Hepatocyte (in vitro differentiated cells): ENCODE measurements at regions not wholly inside any gene's neighbourhood (a gene's known extent, or its start where the extent isn't known, plus 50 kb on each side); places are given as distances from the start of the nearest gene placed in this dataset.

ENCODE experiments used
- DNase-seq: peaks from one replicate; pipeline ENCODE4 v3.0.0-alpha.2; 2016; ENCODE audit warnings: low spot score
- H2AFZ ChIP-seq: fragments of 200-600 bp; sonication (generic); 2 replicates; pipeline ENCODE4 v1.6.0; 2016; ENCODE audit warnings: antibody characterized with exemption, mild to moderate bottlenecking
- H3K27ac ChIP-seq: fragments of 200-600 bp; sonication (generic); 2 replicates; pipeline ENCODE4 v1.5.1; 2016; ENCODE audit warnings: mild to moderate bottlenecking
- H3K27me3 ChIP-seq: fragments of 200-600 bp; sonication (generic); 2 replicates; pipeline ENCODE4 v1.6.1; 2016
- H3K36me3 ChIP-seq: fragments of 200-600 bp; sonication (generic); replicated peaks from 2 replicates; pipeline ENCODE4 v1.5.1; 2016; ENCODE audit warnings: low read depth; ENCODE audit not compliant: insufficient read depth
- H3K4me1 ChIP-seq: fragments of 200-600 bp; sonication (generic); 2 replicates; pipeline ENCODE4 v1.5.1; 2016; ENCODE audit warnings: mild to moderate bottlenecking, moderate library complexity; ENCODE audit not compliant: insufficient read depth
- H3K4me2 ChIP-seq: fragments of 200-600 bp; sonication (generic); 2 replicates; pipeline ENCODE4 v1.6.0; 2016
- H3K4me3 ChIP-seq: fragments of 200-600 bp; sonication (generic); 2 replicates; pipeline ENCODE4 v1.5.1; 2016; ENCODE audit warnings: mild to moderate bottlenecking
- H3K79me2 ChIP-seq: fragments of 200-600 bp; sonication (generic); 2 replicates; pipeline ENCODE4 v1.6.0; 2017; ENCODE audit warnings: mild to moderate bottlenecking
- H3K9me2 ChIP-seq: fragments of 200-600 bp; sonication (generic); replicated peaks from 2 replicates; pipeline ENCODE4 v1.6.0; 2017; ENCODE audit warnings: mild to moderate bottlenecking; ENCODE audit not compliant: insufficient read depth
- H3K9me3 ChIP-seq: fragments of 200-600 bp; sonication (generic); 2 replicates; pipeline ENCODE4 v1.5.1; 2016; ENCODE audit warnings: low read depth, mild to moderate bottlenecking
- H4K20me1 ChIP-seq: fragments of 200-600 bp; sonication (generic); 2 replicates; pipeline ENCODE4 v1.6.0; 2016; ENCODE audit warnings: mild to moderate bottlenecking; ENCODE audit not compliant: insufficient read depth, poor library complexity, severe bottlenecking
- EZH2 ChIP-seq: fragments of 200-600 bp; sonication (generic); IDR thresholded peaks from 2 replicates; pipeline ENCODE4 v1.6.1; 2016; ENCODE audit warnings: antibody characterized with exemption, mild to moderate bottlenecking, borderline replicate concordance
- EZH2phosphoT487 ChIP-seq: fragments of 200-600 bp; sonication (generic); IDR thresholded peaks from one replicate; pipeline ENCODE4 v1.6.1; 2018; ENCODE audit warnings: antibody characterized with exemption, mild to moderate bottlenecking, low read depth, moderate library complexity; ENCODE audit not compliant: unreplicated experiment, severe bottlenecking
- WGBS: methylation state at CpG from one replicate; pipeline ENCODE4 v1.1.6; 2016; ENCODE audit warnings: low lambda C conversion rate; ENCODE audit errors: missing lambda C conversion rate; 5-methylcytosine and 5-hydroxymethylcytosine counted together
- TF ChIP-seq, protein P1 (sequence below): fragments of 200-600 bp; sonication (generic); IDR thresholded peaks from 2 replicates; pipeline ENCODE4 v1.5.1; 2016; ENCODE audit warnings: antibody characterized with exemption, mild to moderate bottlenecking; ENCODE audit not compliant: poor library complexity

DNA sequence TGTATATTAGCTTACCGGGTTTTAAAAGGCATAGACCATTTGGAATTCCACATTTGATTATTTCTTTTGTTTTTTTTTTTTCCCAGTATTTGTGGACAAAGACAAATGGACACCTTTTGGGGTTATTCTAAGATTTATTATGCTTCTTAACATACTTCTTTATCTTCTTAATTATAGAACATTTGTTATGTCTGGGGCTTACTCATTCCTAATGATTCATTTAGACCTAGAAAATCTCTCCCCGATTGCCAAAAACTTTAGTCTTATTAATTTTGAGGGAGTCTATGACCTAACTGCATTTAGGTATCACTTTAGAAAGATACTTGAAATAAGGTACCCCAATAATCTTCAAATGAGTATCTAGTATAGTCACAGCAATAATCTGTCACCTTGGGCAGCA lies 170.7 kb upstream of the PREP start:
- H3K4me1 ChIP-seq = peaks cover 17% of the 10 kb centered on the region
- no peak overlapping the region for H3K4me2 ChIP-seq
- H3K27me3 ChIP-seq = no peaks in the 10 kb centered on the region
- no peak overlapping the region for H3K4me3 ChIP-seq
- 64% methylated on average over 2 of the region's 2 CpGs for WGBS
- no peaks in the 10 kb centered on the region for H3K9me3 ChIP-seq
- TF ChIP-seq, protein P1, sequence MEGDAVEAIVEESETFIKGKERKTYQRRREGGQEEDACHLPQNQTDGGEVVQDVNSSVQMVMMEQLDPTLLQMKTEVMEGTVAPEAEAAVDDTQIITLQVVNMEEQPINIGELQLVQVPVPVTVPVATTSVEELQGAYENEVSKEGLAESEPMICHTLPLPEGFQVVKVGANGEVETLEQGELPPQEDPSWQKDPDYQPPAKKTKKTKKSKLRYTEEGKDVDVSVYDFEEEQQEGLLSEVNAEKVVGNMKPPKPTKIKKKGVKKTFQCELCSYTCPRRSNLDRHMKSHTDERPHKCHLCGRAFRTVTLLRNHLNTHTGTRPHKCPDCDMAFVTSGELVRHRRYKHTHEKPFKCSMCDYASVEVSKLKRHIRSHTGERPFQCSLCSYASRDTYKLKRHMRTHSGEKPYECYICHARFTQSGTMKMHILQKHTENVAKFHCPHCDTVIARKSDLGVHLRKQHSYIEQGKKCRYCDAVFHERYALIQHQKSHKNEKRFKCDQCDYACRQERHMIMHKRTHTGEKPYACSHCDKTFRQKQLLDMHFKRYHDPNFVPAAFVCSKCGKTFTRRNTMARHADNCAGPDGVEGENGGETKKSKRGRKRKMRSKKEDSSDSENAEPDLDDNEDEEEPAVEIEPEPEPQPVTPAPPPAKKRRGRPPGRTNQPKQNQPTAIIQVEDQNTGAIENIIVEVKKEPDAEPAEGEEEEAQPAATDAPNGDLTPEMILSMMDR = no peak
- TF ChIP-seq EZH2 = no peak
- TF ChIP-seq EZH2phosphoT487 = no peak
- H3K27ac ChIP-seq = no peak overlapping the region
- no peak for DNase-seq
- no peaks in the 10 kb centered on the region for H3K9me2 ChIP-seq
- no peak overlapping the region for H2AFZ ChIP-seq
- no peaks in the 10 kb centered on the region for H3K36me3 ChIP-seq
- H3K79me2 ChIP-seq = no peaks in the 10 kb centered on the region
- no peaks in the 10 kb centered on the region for H4K20me1 ChIP-seq

DNA sequence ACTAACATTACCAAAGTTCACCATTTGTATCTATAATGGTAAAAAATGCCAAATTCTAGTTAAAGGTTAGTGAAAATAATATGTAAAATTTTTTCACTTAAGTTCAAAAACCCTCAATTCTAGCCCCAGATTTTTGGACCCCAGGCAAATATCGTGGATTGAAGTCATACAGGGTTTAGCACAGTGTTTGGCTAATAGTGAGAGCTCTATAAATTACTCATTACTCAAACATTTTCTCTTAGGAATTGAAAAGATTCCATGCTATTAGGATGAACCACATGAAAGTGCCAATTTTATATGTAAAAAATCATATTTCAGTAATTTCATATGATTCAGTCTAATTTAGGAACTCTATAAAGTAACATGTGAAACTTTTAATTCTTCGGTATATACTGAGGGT lies 170.3 kb upstream of the PREP start:
- no peak overlapping the region for H3K4me2 ChIP-seq
- H3K4me3 ChIP-seq = no peak overlapping the region
- TF ChIP-seq EZH2phosphoT487 = no peak
- TF ChIP-seq EZH2 = no peak
- TF ChIP-seq, protein P1 = no peak
- no peaks in the 10 kb centered on the region for H3K36me3 ChIP-seq
- H3K9me2 ChIP-seq = no peaks in the 10 kb centered on the region
- no peak overlapping the region for H2AFZ ChIP-seq
- H3K79me2 ChIP-seq = no peaks in the 10 kb centered on the region
- no peaks in the 10 kb centered on the region for H3K27me3 ChIP-seq
- WGBS = 78% methylated on average over 2 of the region's 2 CpGs
- no peaks in the 10 kb centered on the region for H3K9me3 ChIP-seq
- no peaks in the 10 kb centered on the region for H4K20me1 ChIP-seq
- H3K4me1 ChIP-seq = peaks cover 20% of the 10 kb centered on the region
- H3K27ac ChIP-seq = no peak overlapping the region
- no peak for DNase-seq

DNA sequence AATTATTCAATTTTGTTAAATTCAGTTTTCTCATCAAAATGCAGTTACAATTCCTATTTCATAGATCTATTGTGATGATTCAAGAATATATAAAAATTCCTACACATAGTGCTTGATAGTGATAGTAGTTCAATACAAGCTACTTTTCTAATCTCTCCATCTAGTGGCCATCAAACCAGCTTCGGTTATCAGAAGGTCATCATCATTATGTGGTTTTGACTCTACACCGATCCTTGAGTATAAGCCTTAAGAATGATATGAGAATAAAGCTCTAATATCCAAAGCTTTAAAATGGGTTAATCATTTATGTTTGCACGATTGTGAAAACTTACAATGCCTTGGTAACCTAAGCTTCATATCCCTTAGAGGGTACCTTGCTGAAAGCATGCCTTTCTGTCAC lies 167.5 kb upstream of the PREP start:
- Histone ChIP-seq H2AFZ (no peak overlapping the region), H3K79me2 (no peaks in the 10 kb centered on the region), H3K4me1 (peaks cover 20% of the 10 kb centered on the region), H3K9me2 (no peaks in the 10 kb centered on the region), H3K4me2 (no peak overlapping the region), H3K27ac (peak overlapping the region; percentile 11), H3K4me3 (no peak overlapping the region), H4K20me1 (no peaks in the 10 kb centered on the region), H3K36me3 (no peaks in the 10 kb centered on the region), H3K27me3 (no peaks in the 10 kb centered on the region), H3K9me3 (no peaks in the 10 kb centered on the region)
- TF ChIP-seq, protein P1 = no peak
- TF ChIP-seq EZH2phosphoT487 (no peak), EZH2 (no peak)
- DNase-seq = no peak
- WGBS = 52% methylated on average over 3 of the region's 3 CpGs

DNA sequence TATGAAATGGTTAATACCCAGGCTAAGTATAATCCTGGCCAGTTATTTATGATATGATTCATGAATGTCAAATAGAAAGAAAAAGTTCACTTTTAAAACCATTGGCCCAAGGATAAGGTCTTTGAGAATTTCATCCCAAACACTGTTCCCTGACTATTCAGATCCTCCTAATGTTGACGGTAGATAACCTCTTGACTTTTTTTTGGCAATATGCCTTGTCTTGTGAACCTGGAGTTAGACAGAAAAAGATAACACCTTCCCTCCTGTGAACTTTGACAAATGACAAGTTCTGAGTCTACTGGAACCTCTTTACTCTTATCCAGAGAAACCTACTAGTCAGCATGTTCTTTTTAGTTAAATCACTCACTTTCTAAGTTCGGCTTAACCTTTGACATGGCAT lies 166.8 kb upstream of the PREP start:
- Histone ChIP-seq H3K4me2 (no peak overlapping the region), H3K79me2 (no peaks in the 10 kb centered on the region), H3K27ac (no peak overlapping the region), H3K27me3 (no peaks in the 10 kb centered on the region), H3K4me1 (peaks cover 20% of the 10 kb centered on the region), H3K4me3 (no peak overlapping the region), H3K36me3 (no peaks in the 10 kb centered on the region), H4K20me1 (no peaks in the 10 kb centered on the region), H3K9me3 (no peaks in the 10 kb centered on the region), H2AFZ (no peak overlapping the region), H3K9me2 (no peaks in the 10 kb centered on the region)
- DNase-seq = peak; percentile 37
- TF ChIP-seq EZH2 (no peak), EZH2phosphoT487 (no peak)
- TF ChIP-seq, protein P1 = no peak
- 32% methylated on average over 2 of the region's 2 CpGs for WGBS
